ENCODE measurements at regions not wholly inside any gene's neighbourhood (a gene's known extent, or its start where the extent isn't known, plus 50 kb on each side); places are given as distances from the start of the nearest gene placed in this dataset.

- DNase-seq = no peak
Observed at GRCh38 chr16:65213866-65214595, 92.2 kb upstream of the CDH11 start.

DNA sequence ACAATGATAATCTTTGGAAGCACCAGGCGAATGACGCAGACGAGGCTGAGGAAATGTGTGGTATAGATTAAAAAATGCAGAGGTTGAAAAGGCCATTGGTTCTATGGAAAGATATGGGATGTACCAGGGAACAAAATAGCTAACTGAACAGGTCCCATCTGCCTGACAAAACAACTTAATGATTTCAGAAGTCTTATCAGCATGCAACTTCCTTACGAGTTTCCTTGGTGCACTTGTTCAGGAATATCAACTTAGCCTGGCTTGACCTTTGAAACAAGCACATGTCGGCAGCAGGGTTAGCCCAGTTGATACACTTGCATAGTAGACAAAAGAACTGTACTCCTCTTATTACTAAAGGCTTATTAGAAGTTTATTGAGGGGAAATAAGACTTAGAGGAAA is 90.9 kb upstream of the CDH11 start:
- DNase-seq = no peak

DNA sequence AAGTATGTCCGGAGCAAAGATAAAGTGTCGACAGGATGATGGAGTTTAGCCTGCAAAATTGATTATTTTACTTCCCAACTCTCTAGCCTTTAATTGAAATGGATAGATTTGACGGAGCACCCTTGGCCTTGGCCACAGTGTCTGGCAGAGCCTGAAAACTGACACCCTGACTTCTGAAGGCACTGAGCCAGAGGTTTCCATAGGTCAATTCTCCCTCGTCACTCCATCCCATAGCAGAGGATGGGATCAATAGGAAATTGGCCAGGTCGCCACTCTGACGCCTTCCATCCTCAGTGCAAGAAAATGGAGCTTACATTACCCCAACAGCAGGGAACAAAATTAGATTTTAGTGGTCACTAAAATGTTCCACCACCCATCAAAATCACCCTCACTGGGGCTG is 90.4 kb upstream of the CDH11 start:
- DNase-seq = no peak

- no peak for DNase-seq
Observed at GRCh38 chr16:65202461-65202860, 80.6 kb upstream of the CDH11 start.

DNA sequence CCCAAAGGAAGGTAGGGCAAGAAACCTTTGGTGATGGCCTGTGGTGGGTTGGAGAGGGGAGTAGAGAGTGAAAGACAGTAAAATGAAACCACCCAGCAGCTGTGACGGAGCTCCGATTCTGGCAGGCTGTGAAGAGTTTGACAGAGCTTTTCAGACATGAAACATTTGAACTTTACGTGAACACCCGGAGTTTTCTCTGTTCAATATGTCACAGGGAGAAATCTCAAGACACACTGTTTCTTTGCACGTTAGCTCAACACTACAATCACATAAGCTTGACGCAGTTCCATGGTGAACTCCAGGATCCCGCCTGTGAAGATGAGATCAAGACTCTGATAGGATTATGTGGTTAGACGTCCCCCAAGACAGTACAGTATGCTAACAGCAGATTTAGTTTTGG is 79.6 kb upstream of the CDH11 start:
- no peak for DNase-seq

DNA sequence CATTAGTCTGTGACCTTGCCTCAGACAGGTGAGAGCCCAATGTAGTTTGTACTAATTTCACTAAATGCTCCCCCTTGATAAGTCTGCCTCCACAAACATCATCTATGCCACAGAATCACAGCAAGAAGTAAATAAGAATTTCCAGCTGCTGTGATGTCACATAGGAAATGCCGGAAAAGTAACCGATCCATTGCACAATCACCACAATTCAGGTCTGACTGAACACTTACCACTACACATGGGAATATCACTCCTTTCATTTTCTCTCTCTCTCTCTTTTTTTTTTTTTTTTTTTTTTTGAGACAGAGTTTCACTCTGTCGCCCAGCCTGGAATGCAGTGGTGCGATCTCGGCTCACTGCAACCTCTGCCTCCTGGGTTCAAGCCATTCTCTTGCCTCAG is 79.0 kb upstream of the CDH11 start:
- DNase-seq = no peak

GRCh38 chr16:65200156-65200773 is 78.4 kb upstream of the CDH11 start:
- no peak for DNase-seq

GRCh38 chr16:65196420-65197075 is 74.7 kb upstream of the CDH11 start:
- DNase-seq = no peak

DNA sequence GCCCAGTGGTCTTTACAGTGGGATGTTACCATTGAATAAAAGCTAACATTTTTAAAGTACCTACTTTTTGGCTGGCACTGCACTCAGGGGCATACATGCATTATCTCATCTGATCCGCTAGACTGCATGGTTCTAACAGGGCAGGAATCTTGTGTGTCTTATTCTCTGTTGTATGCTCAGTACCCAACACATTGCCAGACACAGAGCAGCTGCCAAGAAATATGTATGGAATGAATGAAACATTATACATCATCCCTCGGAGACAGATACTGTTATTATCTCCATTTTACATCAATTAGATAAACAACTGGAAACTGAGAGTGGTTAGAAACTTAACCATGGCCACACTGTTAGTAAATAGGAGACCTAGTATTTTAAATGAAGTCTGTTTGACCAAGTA is 74.1 kb upstream of the CDH11 start:
- DNase-seq = no peak

DNA sequence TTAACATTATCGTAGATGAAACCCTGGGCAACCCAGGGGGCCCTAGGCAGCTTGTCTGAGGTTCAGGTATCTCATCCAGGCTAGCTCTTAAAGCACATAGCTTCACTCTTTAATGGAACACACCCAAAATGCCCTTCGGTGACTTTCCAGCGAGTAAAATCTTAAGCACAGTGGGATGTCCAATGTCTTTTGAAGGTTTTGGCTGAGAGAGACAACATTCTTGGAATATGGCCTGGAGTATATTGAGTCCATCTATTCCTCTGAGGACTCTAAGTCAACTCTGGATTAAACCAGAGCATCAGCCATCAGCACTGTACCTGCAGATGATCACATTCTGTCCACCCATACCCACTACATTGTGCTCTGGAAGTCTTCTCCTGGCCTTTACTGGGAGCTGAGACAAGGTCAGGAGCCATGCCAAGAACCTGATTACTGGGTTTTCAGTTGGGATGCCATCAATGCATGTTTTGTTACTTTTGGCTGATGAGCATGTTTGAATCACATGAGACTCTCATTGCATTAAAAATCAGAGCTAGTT is 63.4 kb upstream of the CDH11 start:
- DNase-seq = no peak

DNA sequence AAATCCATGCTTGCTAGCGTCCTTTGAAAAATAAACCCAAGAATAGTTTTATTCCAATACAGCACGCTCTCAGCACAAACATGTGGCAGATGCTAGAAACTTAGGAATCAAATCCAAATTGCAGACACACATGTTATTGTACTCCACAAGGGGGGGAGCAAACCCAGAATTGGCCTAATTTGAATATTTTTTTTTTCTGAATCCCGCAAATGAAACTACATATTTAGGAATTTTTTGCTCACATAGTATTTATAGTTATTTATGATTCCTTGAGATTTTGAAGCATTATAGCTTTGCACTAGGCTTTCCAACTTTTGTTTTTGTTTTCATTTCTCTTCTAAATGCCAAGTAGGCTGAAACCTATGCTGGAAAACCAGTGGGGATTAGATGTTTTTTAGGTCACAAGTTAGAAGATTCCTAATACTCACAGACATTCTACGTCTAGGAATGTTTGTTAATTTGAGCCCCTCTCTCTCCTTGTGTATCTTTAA is 59.3 kb upstream of the CDH11 start:
- DNase-seq = no peak

- no peak for DNase-seq
Observed at GRCh38 chr16:65178151-65178550, 56.3 kb upstream of the CDH11 start.

GRCh38 chr16:65176603-65177002 is 54.7 kb upstream of the CDH11 start:
- no peak for DNase-seq

GRCh38 chr16:65172356-65172755 is 50.5 kb upstream of the CDH11 start:
- no peak for DNase-seq
